ENCODE measurements at regions not wholly inside any gene's neighbourhood (a gene's known extent, or its start where the extent isn't known, plus 50 kb on each side); places are given as distances from the start of the nearest gene placed in this dataset.

DNA sequence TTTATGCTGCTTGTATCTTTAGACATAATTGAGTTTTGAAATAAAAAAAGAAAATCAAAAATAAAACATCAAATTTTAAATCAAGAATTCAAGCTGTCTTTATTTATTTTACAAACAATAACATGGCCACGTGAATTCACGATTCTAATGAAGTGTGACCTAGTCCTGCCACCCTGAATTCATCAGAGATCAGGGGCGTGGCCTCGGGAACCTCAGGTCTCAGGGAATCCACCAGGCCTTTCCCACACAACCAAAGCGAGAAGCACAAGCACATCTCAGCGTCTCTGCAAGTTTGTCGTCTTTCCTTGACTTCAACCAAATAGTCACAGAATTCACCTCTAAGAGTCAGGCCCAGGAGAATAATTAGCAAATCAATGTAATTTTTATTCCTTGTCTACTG is 107.9 kb downstream of the DACT2 start:
- H3K4me3 ChIP-seq (ENCODE audit: low read depth, low read length): no peak overlapping the region
- no peaks in the 10 kb centered on the region for H3K36me3 Mint-ChIP-seq (ENCODE audit: insufficient read depth, unreplicated experiment)
- H3K9me3 Mint-ChIP-seq (ENCODE audit: unreplicated experiment): no peaks in the 10 kb centered on the region
- CTCF ChIA-PET: interaction anchor here (1.1 kb wide), 1 partner anchor 64 kb away, joined by 3 read pairs; no protein-coding TSS in a partner anchor
- no peaks in the 10 kb centered on the region for H3K27me3 ChIP-seq (replicated peaks; ENCODE audit: control insufficient read depth, insufficient read depth, low read length)
- DNase-seq: no peak
- H3K9me3 ChIP-seq: no peaks in the 10 kb centered on the region
- BruUV-seq (replicated peaks): no TSS peak
- H3K27me3 Mint-ChIP-seq (ENCODE audit: insufficient read depth, unreplicated experiment): no peaks in the 10 kb centered on the region
- H3K4me1 Mint-ChIP-seq (ENCODE audit: low read depth, unreplicated experiment): no peaks in the 10 kb centered on the region
- H3K4me1 ChIP-seq: no peaks in the 10 kb centered on the region
- POLR2A ChIA-PET: no interaction called here
- TF ChIP-seq, protein P1, sequence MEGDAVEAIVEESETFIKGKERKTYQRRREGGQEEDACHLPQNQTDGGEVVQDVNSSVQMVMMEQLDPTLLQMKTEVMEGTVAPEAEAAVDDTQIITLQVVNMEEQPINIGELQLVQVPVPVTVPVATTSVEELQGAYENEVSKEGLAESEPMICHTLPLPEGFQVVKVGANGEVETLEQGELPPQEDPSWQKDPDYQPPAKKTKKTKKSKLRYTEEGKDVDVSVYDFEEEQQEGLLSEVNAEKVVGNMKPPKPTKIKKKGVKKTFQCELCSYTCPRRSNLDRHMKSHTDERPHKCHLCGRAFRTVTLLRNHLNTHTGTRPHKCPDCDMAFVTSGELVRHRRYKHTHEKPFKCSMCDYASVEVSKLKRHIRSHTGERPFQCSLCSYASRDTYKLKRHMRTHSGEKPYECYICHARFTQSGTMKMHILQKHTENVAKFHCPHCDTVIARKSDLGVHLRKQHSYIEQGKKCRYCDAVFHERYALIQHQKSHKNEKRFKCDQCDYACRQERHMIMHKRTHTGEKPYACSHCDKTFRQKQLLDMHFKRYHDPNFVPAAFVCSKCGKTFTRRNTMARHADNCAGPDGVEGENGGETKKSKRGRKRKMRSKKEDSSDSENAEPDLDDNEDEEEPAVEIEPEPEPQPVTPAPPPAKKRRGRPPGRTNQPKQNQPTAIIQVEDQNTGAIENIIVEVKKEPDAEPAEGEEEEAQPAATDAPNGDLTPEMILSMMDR (IDR thresholded peaks at IDR 0.05; ENCODE audit: insufficient read depth in 1 of 2, low read depth in 1 of 2, low read length in 1 of 2, severe bottlenecking in 1 of 2, unreplicated experiment in 1 of 2): no peak
- no peak overlapping the region for H3K4me3 Mint-ChIP-seq (ENCODE audit: unreplicated experiment)
- no peak overlapping the region for H3K27ac Mint-ChIP-seq (ENCODE audit: unreplicated experiment)
- intact Hi-C loops (cut with micrococcal nuclease; ENCODE audit: unreplicated experiment): no loop called here
- no peaks in the 10 kb centered on the region for H3K36me3 ChIP-seq (ENCODE audit: control insufficient read depth, insufficient read depth, low read length)

DNA sequence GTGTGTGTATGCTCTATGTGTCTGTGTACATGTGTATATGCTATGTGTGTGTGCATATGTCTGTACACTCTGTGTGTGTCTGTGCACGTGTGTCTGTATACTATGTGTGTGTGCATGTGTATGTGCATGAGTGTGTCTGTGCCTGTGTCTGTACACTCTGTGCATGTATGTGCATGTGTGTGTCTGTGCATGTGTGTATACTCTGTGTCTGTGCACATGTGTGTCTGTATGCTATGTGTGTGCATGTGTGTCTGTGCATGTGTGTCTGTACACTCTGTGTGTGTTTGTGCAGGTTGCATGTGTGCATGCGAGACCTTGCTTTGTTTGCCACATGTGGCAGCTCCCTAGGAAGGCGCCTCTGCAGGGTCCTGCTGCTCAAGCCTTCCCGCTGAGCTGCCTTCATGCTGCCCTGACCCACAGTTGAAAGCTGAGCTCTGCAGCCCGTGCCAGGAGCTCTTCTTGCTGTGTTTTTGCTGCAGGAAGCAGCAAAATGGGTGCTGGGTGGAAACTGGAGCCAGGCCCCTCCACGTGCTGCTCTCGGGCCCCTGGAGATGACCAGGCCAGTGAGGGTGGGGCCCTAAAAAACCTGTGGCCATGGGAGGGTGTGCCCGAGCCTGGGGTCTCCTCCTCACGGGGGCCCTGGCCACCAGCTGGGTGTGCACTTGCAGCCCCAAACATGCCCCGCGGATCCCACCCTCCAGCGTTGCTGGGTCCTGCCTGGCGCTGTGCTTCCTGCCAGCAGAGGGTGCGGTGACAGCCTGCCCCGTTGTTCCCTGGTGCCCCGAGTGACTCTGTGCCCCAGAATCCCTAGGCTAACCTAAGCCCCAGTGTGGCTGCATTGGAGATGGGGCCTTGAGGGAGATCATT is 109.1 kb downstream of the DACT2 start:
- Histone ChIP-seq H3K9me3 (no peaks in the 10 kb centered on the region), H3K4me1 (no peaks in the 10 kb centered on the region), H3K36me3 (ENCODE audit: control insufficient read depth, insufficient read depth, low read length) (no peaks in the 10 kb centered on the region), H3K27me3 (replicated peaks; ENCODE audit: control insufficient read depth, insufficient read depth, low read length) (no peaks in the 10 kb centered on the region), H3K4me3 (ENCODE audit: low read depth, low read length) (no peak overlapping the region)
- Mint-ChIP-seq H3K27me3 (ENCODE audit: insufficient read depth, unreplicated experiment) (no peaks in the 10 kb centered on the region), H3K4me1 (ENCODE audit: low read depth, unreplicated experiment) (no peaks in the 10 kb centered on the region), H3K9me3 (ENCODE audit: unreplicated experiment) (no peaks in the 10 kb centered on the region), H3K27ac (ENCODE audit: unreplicated experiment) (no peak overlapping the region), H3K36me3 (ENCODE audit: insufficient read depth, unreplicated experiment) (no peaks in the 10 kb centered on the region), H3K4me3 (ENCODE audit: unreplicated experiment) (no peak overlapping the region)
- TF ChIP-seq, protein P1 (IDR thresholded peaks at IDR 0.05; ENCODE audit: insufficient read depth in 1 of 2, low read depth in 1 of 2, low read length in 1 of 2, severe bottlenecking in 1 of 2, unreplicated experiment in 1 of 2): no peak
- intact Hi-C loops (cut with micrococcal nuclease; ENCODE audit: unreplicated experiment): no loop called here
- BruUV-seq (replicated peaks): no TSS peak
- ChIA-PET CTCF (interaction anchor here (1.1 kb wide), 1 partner anchor 65 kb away, joined by 3 read pairs; no protein-coding TSS in a partner anchor), POLR2A (no interaction called here)
- DNase-seq: no peak

DNA sequence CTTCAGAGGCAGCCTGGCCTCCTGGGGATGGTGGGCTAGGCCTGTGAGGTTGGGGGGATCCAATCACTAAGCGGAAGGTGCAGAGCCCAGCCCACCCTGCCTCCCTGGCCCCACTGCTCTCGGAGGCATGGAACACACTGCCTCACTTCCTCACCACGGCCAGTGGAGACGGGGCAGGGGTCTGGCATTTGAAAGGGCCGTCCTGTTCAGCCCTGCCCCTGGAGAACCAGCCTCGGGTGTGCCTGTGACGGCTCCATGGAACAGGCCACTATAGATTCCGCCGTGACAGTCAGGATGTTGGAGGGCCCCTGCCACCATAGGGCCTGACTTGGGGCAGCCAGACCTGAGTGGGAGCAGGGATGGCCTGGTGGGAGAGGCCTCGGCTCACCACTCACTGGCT is 110.2 kb downstream of the DACT2 start:
- Histone ChIP-seq H3K4me3 (ENCODE audit: low read depth, low read length) (no peak overlapping the region), H3K27me3 (replicated peaks; ENCODE audit: control insufficient read depth, insufficient read depth, low read length) (no peaks in the 10 kb centered on the region), H3K36me3 (ENCODE audit: control insufficient read depth, insufficient read depth, low read length) (no peaks in the 10 kb centered on the region), H3K9me3 (0 out of 2 replicates have a peak, but pooled peaks cover 4% of the 10 kb centered on the region), H3K4me1 (no peaks in the 10 kb centered on the region)
- Mint-ChIP-seq H3K4me3 (ENCODE audit: unreplicated experiment) (no peak overlapping the region), H3K27me3 (ENCODE audit: insufficient read depth, unreplicated experiment) (no peaks in the 10 kb centered on the region), H3K4me1 (ENCODE audit: low read depth, unreplicated experiment) (no peaks in the 10 kb centered on the region), H3K9me3 (ENCODE audit: unreplicated experiment) (no peaks in the 10 kb centered on the region), H3K36me3 (ENCODE audit: insufficient read depth, unreplicated experiment) (no peaks in the 10 kb centered on the region), H3K27ac (ENCODE audit: unreplicated experiment) (no peak overlapping the region)
- intact Hi-C loops (cut with micrococcal nuclease; ENCODE audit: unreplicated experiment): no loop called here
- TF ChIP-seq, protein P1 (IDR thresholded peaks at IDR 0.05; ENCODE audit: insufficient read depth in 1 of 2, low read depth in 1 of 2, low read length in 1 of 2, severe bottlenecking in 1 of 2, unreplicated experiment in 1 of 2): no peak
- ChIA-PET CTCF (no interaction called here), POLR2A (no interaction called here)
- no TSS peak for BruUV-seq (replicated peaks)
- DNase-seq: no peak

All from Caco-2 (cell line).